ENCODE measurements at regions not wholly inside any gene's neighbourhood (a gene's known extent, or its start where the extent isn't known, plus 50 kb on each side); places are given as distances from the start of the nearest gene placed in this dataset.

DNA sequence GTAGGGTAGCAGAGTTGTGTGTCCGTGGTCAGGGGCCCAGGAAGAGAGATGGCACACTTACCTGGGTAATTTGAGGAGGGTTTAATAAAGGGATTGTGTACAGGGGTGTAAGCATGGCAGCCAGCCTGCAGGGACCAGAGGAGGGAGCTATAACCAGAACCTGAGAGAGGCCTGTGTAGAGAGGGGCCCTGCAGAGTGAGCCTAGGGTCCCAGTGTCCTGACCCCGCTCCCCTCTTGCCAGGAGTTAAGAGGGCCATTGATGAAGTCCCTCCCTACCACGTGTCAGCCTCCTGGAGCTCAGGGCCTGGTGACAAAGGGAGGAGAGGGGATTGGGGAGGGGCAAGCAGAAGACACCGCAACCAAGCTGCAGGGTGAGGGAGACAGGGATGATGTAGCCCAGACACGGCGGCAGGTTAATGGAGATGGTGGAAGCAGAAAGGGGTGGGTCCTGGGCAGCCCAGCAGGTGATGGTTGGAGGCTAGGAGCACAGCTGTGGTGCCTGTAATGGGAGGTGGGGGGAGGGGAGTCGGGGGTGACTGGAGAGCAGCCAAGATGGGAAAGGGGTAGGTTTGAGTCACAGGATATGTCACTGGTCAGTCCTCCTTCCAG, 165.4 kb upstream of the TOPAZ1 start:
- Mint-ChIP-seq H3K27me3 (ENCODE audit: low read depth) (peaks cover 6% of the 10 kb centered on the region), H3K27ac (no peak overlapping the region), H3K4me1 (peaks cover 6% of the 10 kb centered on the region), H3K4me3 (no peak overlapping the region), H3K36me3 (ENCODE audit: low read depth) (no peaks in the 10 kb centered on the region), H3K9me3 (no peaks in the 10 kb centered on the region)
- TF ChIP-seq, protein P1, sequence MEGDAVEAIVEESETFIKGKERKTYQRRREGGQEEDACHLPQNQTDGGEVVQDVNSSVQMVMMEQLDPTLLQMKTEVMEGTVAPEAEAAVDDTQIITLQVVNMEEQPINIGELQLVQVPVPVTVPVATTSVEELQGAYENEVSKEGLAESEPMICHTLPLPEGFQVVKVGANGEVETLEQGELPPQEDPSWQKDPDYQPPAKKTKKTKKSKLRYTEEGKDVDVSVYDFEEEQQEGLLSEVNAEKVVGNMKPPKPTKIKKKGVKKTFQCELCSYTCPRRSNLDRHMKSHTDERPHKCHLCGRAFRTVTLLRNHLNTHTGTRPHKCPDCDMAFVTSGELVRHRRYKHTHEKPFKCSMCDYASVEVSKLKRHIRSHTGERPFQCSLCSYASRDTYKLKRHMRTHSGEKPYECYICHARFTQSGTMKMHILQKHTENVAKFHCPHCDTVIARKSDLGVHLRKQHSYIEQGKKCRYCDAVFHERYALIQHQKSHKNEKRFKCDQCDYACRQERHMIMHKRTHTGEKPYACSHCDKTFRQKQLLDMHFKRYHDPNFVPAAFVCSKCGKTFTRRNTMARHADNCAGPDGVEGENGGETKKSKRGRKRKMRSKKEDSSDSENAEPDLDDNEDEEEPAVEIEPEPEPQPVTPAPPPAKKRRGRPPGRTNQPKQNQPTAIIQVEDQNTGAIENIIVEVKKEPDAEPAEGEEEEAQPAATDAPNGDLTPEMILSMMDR (IDR thresholded peaks at IDR 0.05; ENCODE audit: unreplicated experiment in 3 of 3) = no peak

DNA sequence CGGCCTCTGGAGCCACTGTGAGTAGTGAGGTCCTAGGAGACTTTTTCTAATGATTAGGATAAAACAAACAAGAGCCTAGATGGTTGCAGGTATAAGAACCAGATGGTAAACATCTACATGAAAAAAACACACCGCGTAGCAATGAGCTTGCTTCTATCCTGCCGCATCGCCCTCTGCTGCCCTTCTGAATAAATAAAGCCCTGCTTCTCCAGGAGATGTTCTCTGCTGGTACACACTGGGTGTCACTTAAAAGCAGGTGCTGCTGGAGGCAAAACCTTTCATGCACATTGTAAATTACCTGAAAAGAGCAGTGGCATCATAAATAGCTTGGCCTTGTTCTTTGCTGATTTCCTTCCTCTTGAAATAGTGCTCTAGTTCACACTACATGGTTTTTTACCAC, 164.4 kb upstream of the TOPAZ1 start:
- Mint-ChIP-seq H3K27me3 (ENCODE audit: low read depth) (peaks cover 3% of the 10 kb centered on the region), H3K27ac (no peak overlapping the region), H3K4me1 (peaks cover 6% of the 10 kb centered on the region), H3K4me3 (no peak overlapping the region), H3K9me3 (no peaks in the 10 kb centered on the region), H3K36me3 (ENCODE audit: low read depth) (no peaks in the 10 kb centered on the region)
- TF ChIP-seq, protein P1 (IDR thresholded peaks at IDR 0.05; ENCODE audit: unreplicated experiment in 3 of 3) = peak in 1 of 3 experiments; percentile 33

DNA sequence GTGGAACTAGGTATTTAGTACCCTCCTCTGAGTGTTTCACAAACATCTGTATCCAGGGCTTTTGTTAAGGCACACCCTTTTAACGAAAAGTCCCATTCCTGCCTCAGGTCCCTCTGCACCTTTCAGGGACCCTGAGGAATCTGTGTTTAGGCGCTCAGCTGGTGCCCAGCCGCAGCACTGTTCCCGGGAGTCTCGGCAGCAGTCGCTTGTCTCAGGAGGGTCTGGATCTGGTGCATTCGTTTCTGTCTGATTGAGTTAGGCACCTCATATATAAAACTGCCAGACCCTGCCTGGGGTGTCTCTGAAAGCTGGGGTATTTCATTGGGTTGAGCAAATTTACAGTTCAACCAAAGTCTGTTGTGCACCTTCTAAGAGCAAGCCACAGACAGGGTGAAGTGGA, 162.8 kb upstream of the TOPAZ1 start:
- Mint-ChIP-seq H3K36me3 (ENCODE audit: low read depth) (no peaks in the 10 kb centered on the region), H3K4me1 (peaks cover 6% of the 10 kb centered on the region), H3K4me3 (no peak overlapping the region), H3K27me3 (ENCODE audit: low read depth) (peaks cover 3% of the 10 kb centered on the region), H3K27ac (no peak overlapping the region), H3K9me3 (no peaks in the 10 kb centered on the region)
- TF ChIP-seq, protein P1 (IDR thresholded peaks at IDR 0.05; ENCODE audit: unreplicated experiment in 3 of 3) = no peak

DNA sequence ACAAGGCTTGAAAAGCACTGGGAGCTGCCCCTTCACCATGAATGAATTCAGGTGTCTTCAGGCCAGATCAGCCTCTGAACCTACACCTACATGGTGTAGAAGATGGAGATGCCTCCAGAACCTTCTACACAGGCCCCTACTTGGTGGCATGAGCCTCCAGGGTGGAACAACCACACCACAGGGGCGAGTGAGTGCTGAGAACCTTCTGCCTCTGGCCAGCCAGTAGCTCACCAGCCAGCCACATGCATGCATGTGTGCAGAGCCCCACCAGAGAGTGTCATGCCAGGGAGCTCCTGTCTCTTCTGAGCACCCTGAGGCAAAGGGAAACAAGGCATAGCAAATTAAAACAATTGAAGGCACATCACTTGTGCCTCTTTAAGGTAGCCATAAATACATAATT, 161.8 kb upstream of the TOPAZ1 start:
- Mint-ChIP-seq H3K9me3 (no peaks in the 10 kb centered on the region), H3K4me3 (no peak overlapping the region), H3K27me3 (ENCODE audit: low read depth) (peaks cover 3% of the 10 kb centered on the region), H3K27ac (no peak overlapping the region), H3K4me1 (peaks cover 6% of the 10 kb centered on the region), H3K36me3 (ENCODE audit: low read depth) (no peaks in the 10 kb centered on the region)
- TF ChIP-seq, protein P1 (IDR thresholded peaks at IDR 0.05; ENCODE audit: unreplicated experiment in 3 of 3) = no peak

DNA sequence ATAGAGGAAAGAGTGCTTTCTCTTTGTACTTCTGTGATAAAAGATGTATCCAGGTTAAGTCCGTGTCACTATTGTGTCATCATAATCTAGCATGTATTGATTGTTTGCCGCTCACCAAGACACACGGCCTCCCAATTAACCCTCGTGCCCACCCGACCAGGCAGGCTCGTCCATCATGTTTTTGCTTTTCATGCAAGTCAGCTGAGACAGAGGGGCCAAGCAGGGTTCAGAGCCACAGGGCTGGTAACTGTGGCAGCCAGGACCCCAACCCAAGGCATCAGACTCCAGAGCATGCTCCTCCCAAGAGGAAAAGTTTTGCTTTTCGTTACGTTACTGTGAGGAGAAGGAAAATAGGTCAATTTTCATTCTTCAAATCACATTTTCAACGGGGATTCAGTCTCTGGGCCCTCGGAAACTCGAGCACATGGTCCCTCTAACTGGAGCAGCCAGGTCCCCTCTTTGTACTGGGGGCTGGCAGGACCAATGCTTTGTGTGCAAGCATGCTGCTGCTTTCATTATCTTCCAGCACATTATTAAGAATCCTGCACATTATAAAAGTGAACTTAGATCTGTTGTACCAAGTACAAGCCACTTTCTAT, 161.1 kb upstream of the TOPAZ1 start:
- Mint-ChIP-seq H3K36me3 (ENCODE audit: low read depth) (no peaks in the 10 kb centered on the region), H3K27me3 (ENCODE audit: low read depth) (peaks cover 3% of the 10 kb centered on the region), H3K4me1 (peaks cover 6% of the 10 kb centered on the region), H3K4me3 (no peak overlapping the region), H3K9me3 (no peaks in the 10 kb centered on the region), H3K27ac (no peak overlapping the region)
- TF ChIP-seq, protein P1 (IDR thresholded peaks at IDR 0.05; ENCODE audit: unreplicated experiment in 3 of 3) = no peak

DNA sequence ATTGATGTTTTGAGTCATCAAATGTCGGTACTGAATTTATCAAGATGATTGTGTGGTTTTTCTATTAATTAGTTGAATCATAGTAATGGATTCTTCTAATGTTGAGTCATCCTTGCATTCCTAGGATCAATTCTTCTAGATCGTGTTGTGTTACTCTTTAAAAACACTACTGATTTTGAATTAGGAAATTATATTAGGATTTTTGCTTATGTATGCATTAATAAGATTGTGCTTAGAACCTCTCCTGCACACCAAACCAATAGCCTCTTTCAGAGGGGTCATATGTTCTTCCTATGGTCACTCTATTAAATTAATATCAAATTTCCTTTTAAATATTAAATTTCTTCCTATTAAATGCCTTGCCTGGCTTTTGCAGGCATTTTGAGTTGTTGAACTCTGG, 151.7 kb upstream of the TOPAZ1 start:
- no peak overlapping the region for H3K27ac Mint-ChIP-seq
- H3K4me1 Mint-ChIP-seq = peaks cover 3% of the 10 kb centered on the region
- H3K4me3 Mint-ChIP-seq = no peak overlapping the region
- TF ChIP-seq, protein P1 (IDR thresholded peaks at IDR 0.05; ENCODE audit: unreplicated experiment in 3 of 3) = no peak
- H3K36me3 Mint-ChIP-seq (ENCODE audit: low read depth) = no peaks in the 10 kb centered on the region
- H3K9me3 Mint-ChIP-seq = no peaks in the 10 kb centered on the region
- peaks cover 7% of the 10 kb centered on the region for H3K27me3 Mint-ChIP-seq (ENCODE audit: low read depth)
